ENCODE measurements at regions not wholly inside any gene's neighbourhood (a gene's known extent, or its start where the extent isn't known, plus 50 kb on each side); places are given as distances from the start of the nearest gene placed in this dataset.

DNA sequence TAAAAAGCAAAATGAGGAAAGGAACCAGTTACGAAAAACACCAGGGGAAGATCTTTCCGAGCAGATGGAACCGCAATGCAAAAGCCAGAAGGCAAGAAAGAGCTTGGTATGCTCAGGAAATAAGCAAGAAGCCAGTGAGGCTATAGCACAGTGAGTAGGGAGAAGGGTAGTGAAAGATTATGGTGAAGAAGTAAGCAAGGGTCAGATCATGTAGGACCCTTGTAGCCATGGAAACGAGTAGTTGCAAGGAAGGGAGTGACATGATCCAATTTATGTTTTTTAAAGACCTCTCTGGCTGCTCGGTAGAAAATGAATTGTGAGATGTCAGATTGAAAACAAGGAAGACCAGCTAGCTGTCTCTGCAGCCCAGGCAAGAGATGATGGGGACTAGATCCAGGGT is 143.3 kb downstream of the USP31 start (continued):
- TF ChIP-seq TP53 (CRISPR knock-in tag; IDR thresholded peaks at IDR 0.05) = no peak
- TF ChIP-seq, protein P1, sequence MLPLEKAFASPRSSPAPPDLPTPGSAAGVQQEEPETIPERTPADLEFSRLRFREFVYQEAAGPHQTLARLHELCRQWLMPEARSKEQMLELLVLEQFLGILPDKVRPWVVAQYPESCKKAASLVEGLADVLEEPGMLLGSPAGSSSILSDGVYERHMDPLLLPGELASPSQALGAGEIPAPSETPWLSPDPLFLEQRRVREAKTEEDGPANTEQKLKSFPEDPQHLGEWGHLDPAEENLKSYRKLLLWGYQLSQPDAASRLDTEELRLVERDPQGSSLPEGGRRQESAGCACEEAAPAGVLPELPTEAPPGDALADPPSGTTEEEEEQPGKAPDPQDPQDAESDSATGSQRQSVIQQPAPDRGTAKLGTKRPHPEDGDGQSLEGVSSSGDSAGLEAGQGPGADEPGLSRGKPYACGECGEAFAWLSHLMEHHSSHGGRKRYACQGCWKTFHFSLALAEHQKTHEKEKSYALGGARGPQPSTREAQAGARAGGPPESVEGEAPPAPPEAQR (CRISPR knock-in tag; IDR thresholded peaks at IDR 0.05) = no peak
- TF ChIP-seq, protein P2, sequence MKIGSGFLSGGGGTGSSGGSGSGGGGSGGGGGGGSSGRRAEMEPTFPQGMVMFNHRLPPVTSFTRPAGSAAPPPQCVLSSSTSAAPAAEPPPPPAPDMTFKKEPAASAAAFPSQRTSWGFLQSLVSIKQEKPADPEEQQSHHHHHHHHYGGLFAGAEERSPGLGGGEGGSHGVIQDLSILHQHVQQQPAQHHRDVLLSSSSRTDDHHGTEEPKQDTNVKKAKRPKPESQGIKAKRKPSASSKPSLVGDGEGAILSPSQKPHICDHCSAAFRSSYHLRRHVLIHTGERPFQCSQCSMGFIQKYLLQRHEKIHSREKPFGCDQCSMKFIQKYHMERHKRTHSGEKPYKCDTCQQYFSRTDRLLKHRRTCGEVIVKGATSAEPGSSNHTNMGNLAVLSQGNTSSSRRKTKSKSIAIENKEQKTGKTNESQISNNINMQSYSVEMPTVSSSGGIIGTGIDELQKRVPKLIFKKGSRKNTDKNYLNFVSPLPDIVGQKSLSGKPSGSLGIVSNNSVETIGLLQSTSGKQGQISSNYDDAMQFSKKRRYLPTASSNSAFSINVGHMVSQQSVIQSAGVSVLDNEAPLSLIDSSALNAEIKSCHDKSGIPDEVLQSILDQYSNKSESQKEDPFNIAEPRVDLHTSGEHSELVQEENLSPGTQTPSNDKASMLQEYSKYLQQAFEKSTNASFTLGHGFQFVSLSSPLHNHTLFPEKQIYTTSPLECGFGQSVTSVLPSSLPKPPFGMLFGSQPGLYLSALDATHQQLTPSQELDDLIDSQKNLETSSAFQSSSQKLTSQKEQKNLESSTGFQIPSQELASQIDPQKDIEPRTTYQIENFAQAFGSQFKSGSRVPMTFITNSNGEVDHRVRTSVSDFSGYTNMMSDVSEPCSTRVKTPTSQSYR (CRISPR knock-in tag; IDR thresholded peaks at IDR 0.05) = no peak
- no peak for TF ChIP-seq IRF2 (CRISPR knock-in tag; IDR thresholded peaks at IDR 0.05; ENCODE audit: borderline replicate concordance, low read depth)
- TF ChIP-seq ZBTB21 (CRISPR knock-in tag; IDR thresholded peaks at IDR 0.05; ENCODE audit: borderline replicate concordance) = no peak

DNA sequence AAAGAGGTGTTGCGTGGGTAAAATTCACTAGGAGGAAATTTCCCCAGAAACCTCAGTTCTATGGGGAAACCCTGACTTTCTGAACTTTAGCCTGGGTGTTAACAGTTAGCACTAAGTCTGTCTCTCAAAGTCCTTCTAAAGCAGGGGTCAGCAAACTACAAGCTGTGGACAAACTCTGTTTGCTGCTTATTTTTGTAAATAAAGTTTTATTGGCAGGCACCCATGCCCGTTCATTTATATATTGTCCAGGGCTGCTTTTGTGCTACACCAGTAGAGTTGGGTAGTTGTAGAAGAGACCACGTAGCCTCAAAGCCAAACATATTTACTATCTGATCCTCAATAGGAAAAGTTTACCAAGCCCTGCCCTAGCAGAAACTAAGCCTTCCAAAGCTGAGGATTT is 159.7 kb downstream of the USP31 start:
- Mint-ChIP-seq H3K27me3 (ENCODE audit: low read depth) (no peaks in the 10 kb centered on the region; the same call in none of the 2 replicates), H3K27ac (no peak overlapping the region), H3K9me3 (peaks cover 12% of the 10 kb centered on the region), H3K36me3 (no peaks in the 10 kb centered on the region), H3K4me1 (no peaks in the 10 kb centered on the region), H3K4me3 (no peak overlapping the region)
- POLR2A ChIA-PET = no interaction called here
- CTCF ChIA-PET = interaction anchor here (1.8 kb wide), 1 partner anchor 42 kb away, joined by 4 read pairs; no protein-coding TSS in a partner anchor
- TF ChIP-seq SOX15 (CRISPR knock-in tag; IDR thresholded peaks at IDR 0.05) (no peak), ESRRA (CRISPR knock-in tag; IDR thresholded peaks at IDR 0.05; ENCODE audit: borderline replicate concordance) (no peak), ZNF396 (CRISPR knock-in tag; IDR thresholded peaks at IDR 0.05; ENCODE audit: borderline replicate concordance) (no peak), ZNF423 (CRISPR knock-in tag; IDR thresholded peaks at IDR 0.05) (no peak), NFE2L1 (CRISPR knock-in tag; IDR thresholded peaks at IDR 0.05) (no peak), ZNF671 (CRISPR knock-in tag; IDR thresholded peaks at IDR 0.05) (no peak), ZBTB21 (CRISPR knock-in tag; IDR thresholded peaks at IDR 0.05; ENCODE audit: borderline replicate concordance) (no peak), GRHL2 (CRISPR knock-in tag; IDR thresholded peaks at IDR 0.05; ENCODE audit: insufficient replicate concordance, severe bottlenecking) (no peak), ZNF232 (CRISPR knock-in tag; IDR thresholded peaks at IDR 0.05) (no peak), ZNF219 (CRISPR knock-in tag; IDR thresholded peaks at IDR 0.05; ENCODE audit: borderline replicate concordance) (no peak)
- TF ChIP-seq, protein P3, sequence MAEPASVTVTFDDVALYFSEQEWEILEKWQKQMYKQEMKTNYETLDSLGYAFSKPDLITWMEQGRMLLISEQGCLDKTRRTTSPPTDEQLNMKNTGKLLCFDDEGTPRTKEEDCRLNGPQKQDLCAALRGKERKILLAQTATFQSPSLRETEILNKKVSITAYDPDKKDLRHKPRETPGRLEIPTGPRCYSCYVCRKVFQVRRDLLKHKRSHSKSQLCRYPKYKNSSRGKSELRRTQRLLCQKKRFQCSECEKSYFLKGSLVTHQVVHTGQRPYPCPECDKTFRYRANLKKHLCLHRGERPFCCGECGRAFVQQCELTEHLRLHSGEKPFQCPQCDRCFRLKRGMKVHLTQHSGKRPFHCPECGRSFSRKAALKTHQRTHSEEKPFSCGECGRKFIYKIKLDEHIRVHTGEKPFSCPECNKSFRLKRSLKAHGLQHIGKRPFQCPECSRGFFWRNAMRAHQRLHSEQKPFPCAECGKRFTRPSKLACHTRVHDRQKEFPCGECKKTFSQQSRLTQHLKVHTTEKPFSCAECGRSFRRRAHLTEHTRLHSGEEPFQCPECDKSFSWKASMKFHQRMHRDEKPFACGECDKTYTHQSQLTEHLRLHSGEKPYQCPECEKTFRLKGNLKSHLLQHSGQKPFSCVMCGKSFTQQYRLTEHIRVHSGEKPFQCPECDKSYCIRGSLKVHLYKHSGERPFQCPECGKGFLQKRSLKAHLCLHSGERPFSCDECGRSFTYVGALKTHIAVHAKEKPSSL (CRISPR knock-in tag; conservative IDR thresholded peaks at IDR 0.05) = no peak
- TF ChIP-seq, protein P4, sequence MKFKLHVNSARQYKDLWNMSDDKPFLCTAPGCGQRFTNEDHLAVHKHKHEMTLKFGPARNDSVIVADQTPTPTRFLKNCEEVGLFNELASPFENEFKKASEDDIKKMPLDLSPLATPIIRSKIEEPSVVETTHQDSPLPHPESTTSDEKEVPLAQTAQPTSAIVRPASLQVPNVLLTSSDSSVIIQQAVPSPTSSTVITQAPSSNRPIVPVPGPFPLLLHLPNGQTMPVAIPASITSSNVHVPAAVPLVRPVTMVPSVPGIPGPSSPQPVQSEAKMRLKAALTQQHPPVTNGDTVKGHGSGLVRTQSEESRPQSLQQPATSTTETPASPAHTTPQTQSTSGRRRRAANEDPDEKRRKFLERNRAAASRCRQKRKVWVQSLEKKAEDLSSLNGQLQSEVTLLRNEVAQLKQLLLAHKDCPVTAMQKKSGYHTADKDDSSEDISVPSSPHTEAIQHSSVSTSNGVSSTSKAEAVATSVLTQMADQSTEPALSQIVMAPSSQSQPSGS (CRISPR knock-in tag; IDR thresholded peaks at IDR 0.05; ENCODE audit: borderline replicate concordance, low read depth) = no peak
- TF ChIP-seq, protein P5, sequence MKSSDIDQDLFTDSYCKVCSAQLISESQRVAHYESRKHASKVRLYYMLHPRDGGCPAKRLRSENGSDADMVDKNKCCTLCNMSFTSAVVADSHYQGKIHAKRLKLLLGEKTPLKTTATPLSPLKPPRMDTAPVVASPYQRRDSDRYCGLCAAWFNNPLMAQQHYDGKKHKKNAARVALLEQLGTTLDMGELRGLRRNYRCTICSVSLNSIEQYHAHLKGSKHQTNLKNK (CRISPR knock-in tag; IDR thresholded peaks at IDR 0.05) = no peak
- TF ChIP-seq, protein P6, sequence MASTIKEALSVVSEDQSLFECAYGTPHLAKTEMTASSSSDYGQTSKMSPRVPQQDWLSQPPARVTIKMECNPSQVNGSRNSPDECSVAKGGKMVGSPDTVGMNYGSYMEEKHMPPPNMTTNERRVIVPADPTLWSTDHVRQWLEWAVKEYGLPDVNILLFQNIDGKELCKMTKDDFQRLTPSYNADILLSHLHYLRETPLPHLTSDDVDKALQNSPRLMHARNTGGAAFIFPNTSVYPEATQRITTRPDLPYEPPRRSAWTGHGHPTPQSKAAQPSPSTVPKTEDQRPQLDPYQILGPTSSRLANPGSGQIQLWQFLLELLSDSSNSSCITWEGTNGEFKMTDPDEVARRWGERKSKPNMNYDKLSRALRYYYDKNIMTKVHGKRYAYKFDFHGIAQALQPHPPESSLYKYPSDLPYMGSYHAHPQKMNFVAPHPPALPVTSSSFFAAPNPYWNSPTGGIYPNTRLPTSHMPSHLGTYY (CRISPR knock-in tag; IDR thresholded peaks at IDR 0.05) = no peak
- TF ChIP-seq, protein P7, sequence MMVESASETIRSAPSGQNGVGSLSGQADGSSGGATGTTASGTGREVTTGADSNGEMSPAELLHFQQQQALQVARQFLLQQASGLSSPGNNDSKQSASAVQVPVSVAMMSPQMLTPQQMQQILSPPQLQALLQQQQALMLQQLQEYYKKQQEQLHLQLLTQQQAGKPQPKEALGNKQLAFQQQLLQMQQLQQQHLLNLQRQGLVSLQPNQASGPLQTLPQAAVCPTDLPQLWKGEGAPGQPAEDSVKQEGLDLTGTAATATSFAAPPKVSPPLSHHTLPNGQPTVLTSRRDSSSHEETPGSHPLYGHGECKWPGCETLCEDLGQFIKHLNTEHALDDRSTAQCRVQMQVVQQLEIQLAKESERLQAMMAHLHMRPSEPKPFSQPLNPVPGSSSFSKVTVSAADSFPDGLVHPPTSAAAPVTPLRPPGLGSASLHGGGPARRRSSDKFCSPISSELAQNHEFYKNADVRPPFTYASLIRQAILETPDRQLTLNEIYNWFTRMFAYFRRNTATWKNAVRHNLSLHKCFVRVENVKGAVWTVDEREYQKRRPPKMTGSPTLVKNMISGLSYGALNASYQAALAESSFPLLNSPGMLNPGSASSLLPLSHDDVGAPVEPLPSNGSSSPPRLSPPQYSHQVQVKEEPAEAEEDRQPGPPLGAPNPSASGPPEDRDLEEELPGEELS (CRISPR knock-in tag; IDR thresholded peaks at IDR 0.05) = no peak
- TF ChIP-seq, protein P8, sequence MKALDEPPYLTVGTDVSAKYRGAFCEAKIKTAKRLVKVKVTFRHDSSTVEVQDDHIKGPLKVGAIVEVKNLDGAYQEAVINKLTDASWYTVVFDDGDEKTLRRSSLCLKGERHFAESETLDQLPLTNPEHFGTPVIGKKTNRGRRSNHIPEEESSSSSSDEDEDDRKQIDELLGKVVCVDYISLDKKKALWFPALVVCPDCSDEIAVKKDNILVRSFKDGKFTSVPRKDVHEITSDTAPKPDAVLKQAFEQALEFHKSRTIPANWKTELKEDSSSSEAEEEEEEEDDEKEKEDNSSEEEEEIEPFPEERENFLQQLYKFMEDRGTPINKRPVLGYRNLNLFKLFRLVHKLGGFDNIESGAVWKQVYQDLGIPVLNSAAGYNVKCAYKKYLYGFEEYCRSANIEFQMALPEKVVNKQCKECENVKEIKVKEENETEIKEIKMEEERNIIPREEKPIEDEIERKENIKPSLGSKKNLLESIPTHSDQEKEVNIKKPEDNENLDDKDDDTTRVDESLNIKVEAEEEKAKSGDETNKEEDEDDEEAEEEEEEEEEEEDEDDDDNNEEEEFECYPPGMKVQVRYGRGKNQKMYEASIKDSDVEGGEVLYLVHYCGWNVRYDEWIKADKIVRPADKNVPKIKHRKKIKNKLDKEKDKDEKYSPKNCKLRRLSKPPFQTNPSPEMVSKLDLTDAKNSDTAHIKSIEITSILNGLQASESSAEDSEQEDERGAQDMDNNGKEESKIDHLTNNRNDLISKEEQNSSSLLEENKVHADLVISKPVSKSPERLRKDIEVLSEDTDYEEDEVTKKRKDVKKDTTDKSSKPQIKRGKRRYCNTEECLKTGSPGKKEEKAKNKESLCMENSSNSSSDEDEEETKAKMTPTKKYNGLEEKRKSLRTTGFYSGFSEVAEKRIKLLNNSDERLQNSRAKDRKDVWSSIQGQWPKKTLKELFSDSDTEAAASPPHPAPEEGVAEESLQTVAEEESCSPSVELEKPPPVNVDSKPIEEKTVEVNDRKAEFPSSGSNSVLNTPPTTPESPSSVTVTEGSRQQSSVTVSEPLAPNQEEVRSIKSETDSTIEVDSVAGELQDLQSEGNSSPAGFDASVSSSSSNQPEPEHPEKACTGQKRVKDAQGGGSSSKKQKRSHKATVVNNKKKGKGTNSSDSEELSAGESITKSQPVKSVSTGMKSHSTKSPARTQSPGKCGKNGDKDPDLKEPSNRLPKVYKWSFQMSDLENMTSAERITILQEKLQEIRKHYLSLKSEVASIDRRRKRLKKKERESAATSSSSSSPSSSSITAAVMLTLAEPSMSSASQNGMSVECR (CRISPR knock-in tag; IDR thresholded peaks at IDR 0.05; ENCODE audit: borderline replicate concordance) = no peak
- ATAC-seq = no peak
- no peak for DNase-seq (ENCODE audit: low spot score)

Data from WTC11 (cell line).